ENCODE measurements at regions not wholly inside any gene's neighbourhood (a gene's known extent, or its start where the extent isn't known, plus 50 kb on each side); places are given as distances from the start of the nearest gene placed in this dataset.

- Histone ChIP-seq H2AFZ (ENCODE audit: low read depth, low read length) (no peak overlapping the region), H4K20me1 (ENCODE audit: insufficient read depth, low read length) (peaks cover 47% of the 10 kb centered on the region; the same call in 1 of the 2 replicates), H3K4me1 (ENCODE audit: insufficient read depth, low read length) (peaks cover 12% of the 10 kb centered on the region), H3K4me2 (ENCODE audit: insufficient read depth, low read length) (no peak overlapping the region), H3K9ac (ENCODE audit: low read depth, low read length) (no peak overlapping the region), H3K27ac (ENCODE audit: low read length) (no peak overlapping the region), H3K36me3 (ENCODE audit: insufficient read depth, low read length) (no peaks in the 10 kb centered on the region), H3K9me3 (ENCODE audit: insufficient read depth, low read length, severe bottlenecking) (no peaks in the 10 kb centered on the region), H3K79me2 (ENCODE audit: insufficient read depth, low read length) (peaks cover 92% of the 10 kb centered on the region), H3K27me3 (ENCODE audit: insufficient read depth, low read length, poor library complexity) (no peaks in the 10 kb centered on the region), H3K4me3 (ENCODE audit: low read depth in 1 of 2, low read length in 2 of 2) (no peak overlapping the region)
- no peak for ATAC-seq (ENCODE audit: insufficient read depth, low read depth)
- DNase-seq = no peak
- no peak for TF ChIP-seq EZH2 (IDR thresholded peaks at IDR 0.05; ENCODE audit: borderline replicate concordance, low read depth, low read length, severe bottlenecking)
Measured at GRCh38 chr19:46911456-46911855, 50.7 kb downstream of the ARHGAP35 start.

GRCh38 chr19:46913198-46913851, 52.5 kb downstream of the ARHGAP35 start:
- Histone ChIP-seq H3K9me3 (ENCODE audit: insufficient read depth, low read length, severe bottlenecking) (no peaks in the 10 kb centered on the region), H3K79me2 (ENCODE audit: insufficient read depth, low read length) (peaks cover 98% of the 10 kb centered on the region), H3K27ac (ENCODE audit: low read length) (no peak overlapping the region), H3K4me3 (ENCODE audit: low read depth in 1 of 2, low read length in 2 of 2) (no peak overlapping the region), H3K27me3 (ENCODE audit: insufficient read depth, low read length, poor library complexity) (no peaks in the 10 kb centered on the region), H3K36me3 (ENCODE audit: insufficient read depth, low read length) (peaks cover 2% of the 10 kb centered on the region; the same call in 1 of the 2 replicates), H3K4me2 (ENCODE audit: insufficient read depth, low read length) (no peak overlapping the region), H3K9ac (ENCODE audit: low read depth, low read length) (no peak overlapping the region), H2AFZ (ENCODE audit: low read depth, low read length) (no peak overlapping the region), H3K4me1 (ENCODE audit: insufficient read depth, low read length) (peaks cover 12% of the 10 kb centered on the region), H4K20me1 (ENCODE audit: insufficient read depth, low read length) (peaks cover 43% of the 10 kb centered on the region; the same call in 1 of the 2 replicates)
- no peak for TF ChIP-seq CTCF (IDR thresholded peaks at IDR 0.05; ENCODE audit: borderline replicate concordance, extremely low read depth, low read length, poor library complexity, severe bottlenecking)
- no peak for TF ChIP-seq EZH2 (IDR thresholded peaks at IDR 0.05; ENCODE audit: borderline replicate concordance, low read depth, low read length, severe bottlenecking)
- no peak for DNase-seq
- no peak for ATAC-seq (ENCODE audit: insufficient read depth, low read depth)

- TF ChIP-seq CTCF (IDR thresholded peaks at IDR 0.05; ENCODE audit: borderline replicate concordance, extremely low read depth, low read length, poor library complexity, severe bottlenecking) (no peak), EZH2 (IDR thresholded peaks at IDR 0.05; ENCODE audit: borderline replicate concordance, low read depth, low read length, severe bottlenecking) (no peak)
- no peaks in the 10 kb centered on the region for H3K27me3 ChIP-seq (ENCODE audit: insufficient read depth, low read length, poor library complexity)
- no peak overlapping the region for H3K4me2 ChIP-seq (ENCODE audit: insufficient read depth, low read length)
- H4K20me1 ChIP-seq (ENCODE audit: insufficient read depth, low read length) = peaks cover 45% of the 10 kb centered on the region; the same call in 1 of the 2 replicates
- H3K4me1 ChIP-seq (ENCODE audit: insufficient read depth, low read length) = peaks cover 12% of the 10 kb centered on the region
- H3K4me3 ChIP-seq (ENCODE audit: low read depth in 1 of 2, low read length in 2 of 2) = no peak overlapping the region
- H3K9ac ChIP-seq (ENCODE audit: low read depth, low read length) = no peak overlapping the region
- H3K27ac ChIP-seq (ENCODE audit: low read length) = no peak overlapping the region
- H3K9me3 ChIP-seq (ENCODE audit: insufficient read depth, low read length, severe bottlenecking) = no peaks in the 10 kb centered on the region
- DNase-seq = no peak
- H2AFZ ChIP-seq (ENCODE audit: low read depth, low read length) = no peak overlapping the region
- H3K79me2 ChIP-seq (ENCODE audit: insufficient read depth, low read length) = peaks cover 98% of the 10 kb centered on the region
- peak; percentile 69; the same call in 2 of the 3 replicates for ATAC-seq (ENCODE audit: insufficient read depth, low read depth)
- peaks cover 8% of the 10 kb centered on the region for H3K36me3 ChIP-seq (ENCODE audit: insufficient read depth, low read length)
Measured at GRCh38 chr19:46913852-46914430, 53.1 kb downstream of the ARHGAP35 start.

DNA sequence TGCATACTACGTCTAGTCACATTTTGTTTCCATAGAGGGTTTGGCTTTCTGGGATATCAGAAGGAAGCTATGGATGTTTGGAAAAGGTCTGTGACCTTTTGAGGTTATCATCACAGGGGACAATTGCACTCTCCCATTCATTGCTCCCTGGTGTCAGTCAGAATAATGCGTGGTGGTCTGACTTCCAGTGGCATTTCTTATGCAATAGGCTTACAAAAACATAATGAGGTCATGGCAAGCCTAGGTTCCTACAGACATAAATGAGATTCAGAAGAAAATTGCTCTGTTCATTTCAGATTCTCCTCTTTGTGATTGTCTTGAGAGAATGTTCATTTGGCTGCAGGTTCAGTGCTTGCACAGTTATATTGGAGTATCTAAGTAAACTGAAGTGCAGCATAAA, 54.6 kb downstream of the ARHGAP35 start:
- peaks cover 22% of the 10 kb centered on the region for H3K36me3 ChIP-seq (ENCODE audit: insufficient read depth, low read length)
- H2AFZ ChIP-seq (ENCODE audit: low read depth, low read length) = no peak overlapping the region
- H3K4me1 ChIP-seq (ENCODE audit: insufficient read depth, low read length) = peaks cover 12% of the 10 kb centered on the region
- H3K9me3 ChIP-seq (ENCODE audit: insufficient read depth, low read length, severe bottlenecking) = no peaks in the 10 kb centered on the region
- ATAC-seq (ENCODE audit: insufficient read depth, low read depth) (no peak), DNase-seq (no peak)
- TF ChIP-seq CTCF (IDR thresholded peaks at IDR 0.05; ENCODE audit: borderline replicate concordance, extremely low read depth, low read length, poor library complexity, severe bottlenecking) = no peak
- no peak for TF ChIP-seq EZH2 (IDR thresholded peaks at IDR 0.05; ENCODE audit: borderline replicate concordance, low read depth, low read length, severe bottlenecking)
- no peak overlapping the region for H3K9ac ChIP-seq (ENCODE audit: low read depth, low read length)
- peaks cover 40% of the 10 kb centered on the region; the same call in 1 of the 2 replicates for H4K20me1 ChIP-seq (ENCODE audit: insufficient read depth, low read length)
- H3K4me2 ChIP-seq (ENCODE audit: insufficient read depth, low read length) = no peak overlapping the region
- no peak overlapping the region for H3K27ac ChIP-seq (ENCODE audit: low read length)
- H3K27me3 ChIP-seq (ENCODE audit: insufficient read depth, low read length, poor library complexity) = no peaks in the 10 kb centered on the region
- H3K4me3 ChIP-seq (ENCODE audit: low read depth in 1 of 2, low read length in 2 of 2) = no peak overlapping the region
- H3K79me2 ChIP-seq (ENCODE audit: insufficient read depth, low read length) = peaks cover 98% of the 10 kb centered on the region
